ENCODE measurements at regions not wholly inside any gene's neighbourhood (a gene's known extent, or its start where the extent isn't known, plus 50 kb on each side); places are given as distances from the start of the nearest gene placed in this dataset.

DNA sequence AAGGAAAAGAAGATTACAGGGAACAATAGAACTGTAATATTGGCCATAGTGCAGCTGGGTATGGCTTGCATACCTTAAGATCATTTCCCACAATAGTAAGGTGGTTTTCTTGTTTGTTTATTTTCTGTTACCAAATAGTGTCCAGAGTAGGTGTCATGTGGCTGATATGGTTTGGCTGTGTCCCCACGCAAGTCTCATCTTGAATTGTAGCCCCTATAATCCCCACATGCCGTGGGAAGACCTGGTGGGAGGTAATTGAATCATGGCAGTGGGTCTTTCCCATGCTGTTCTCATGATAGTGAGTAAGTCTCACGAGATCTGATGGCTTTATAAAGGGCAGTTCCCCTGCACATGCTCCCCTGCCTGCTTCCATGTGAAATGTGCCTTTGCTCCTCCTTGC is 190.1 kb downstream of the ICOS start:
- no peak for ATAC-seq
- no peak overlapping the region for H3K4me2 ChIP-seq
- FAIRE-seq = no peak

DNA sequence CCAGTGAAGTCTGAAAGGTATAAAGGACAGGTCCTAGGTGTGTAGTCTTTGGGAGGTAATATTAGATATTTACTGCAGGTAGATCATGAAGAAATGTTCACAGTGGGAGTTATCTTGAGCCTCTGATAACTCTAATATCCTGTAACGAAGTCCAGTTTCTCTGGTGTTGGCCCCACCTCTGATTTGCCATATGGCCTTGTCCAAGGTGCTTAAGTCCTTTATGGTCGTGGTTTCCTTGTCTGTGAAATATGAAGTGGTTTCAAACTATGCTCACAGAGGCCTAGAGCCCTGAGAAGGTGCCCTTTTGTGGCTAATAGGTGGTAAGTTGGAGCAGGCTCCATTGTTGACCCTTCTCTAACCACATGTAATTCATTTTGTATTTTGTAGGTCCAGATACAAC is 190.7 kb downstream of the ICOS start:
- no peak overlapping the region for H3K4me2 ChIP-seq
- no peak for ATAC-seq
- DNase-seq (ENCODE audit: low read depth in 1 of 2, low spot score in 1 of 2) = no peak
- ChIA-PET CTCF (no interaction called here), POLR2A (no interaction called here)
- WGBS (ENCODE audit: missing lambda C conversion rate) = 0% methylated on average over 2 of the region's 2 CpGs
- TF ChIP-seq, protein P1, sequence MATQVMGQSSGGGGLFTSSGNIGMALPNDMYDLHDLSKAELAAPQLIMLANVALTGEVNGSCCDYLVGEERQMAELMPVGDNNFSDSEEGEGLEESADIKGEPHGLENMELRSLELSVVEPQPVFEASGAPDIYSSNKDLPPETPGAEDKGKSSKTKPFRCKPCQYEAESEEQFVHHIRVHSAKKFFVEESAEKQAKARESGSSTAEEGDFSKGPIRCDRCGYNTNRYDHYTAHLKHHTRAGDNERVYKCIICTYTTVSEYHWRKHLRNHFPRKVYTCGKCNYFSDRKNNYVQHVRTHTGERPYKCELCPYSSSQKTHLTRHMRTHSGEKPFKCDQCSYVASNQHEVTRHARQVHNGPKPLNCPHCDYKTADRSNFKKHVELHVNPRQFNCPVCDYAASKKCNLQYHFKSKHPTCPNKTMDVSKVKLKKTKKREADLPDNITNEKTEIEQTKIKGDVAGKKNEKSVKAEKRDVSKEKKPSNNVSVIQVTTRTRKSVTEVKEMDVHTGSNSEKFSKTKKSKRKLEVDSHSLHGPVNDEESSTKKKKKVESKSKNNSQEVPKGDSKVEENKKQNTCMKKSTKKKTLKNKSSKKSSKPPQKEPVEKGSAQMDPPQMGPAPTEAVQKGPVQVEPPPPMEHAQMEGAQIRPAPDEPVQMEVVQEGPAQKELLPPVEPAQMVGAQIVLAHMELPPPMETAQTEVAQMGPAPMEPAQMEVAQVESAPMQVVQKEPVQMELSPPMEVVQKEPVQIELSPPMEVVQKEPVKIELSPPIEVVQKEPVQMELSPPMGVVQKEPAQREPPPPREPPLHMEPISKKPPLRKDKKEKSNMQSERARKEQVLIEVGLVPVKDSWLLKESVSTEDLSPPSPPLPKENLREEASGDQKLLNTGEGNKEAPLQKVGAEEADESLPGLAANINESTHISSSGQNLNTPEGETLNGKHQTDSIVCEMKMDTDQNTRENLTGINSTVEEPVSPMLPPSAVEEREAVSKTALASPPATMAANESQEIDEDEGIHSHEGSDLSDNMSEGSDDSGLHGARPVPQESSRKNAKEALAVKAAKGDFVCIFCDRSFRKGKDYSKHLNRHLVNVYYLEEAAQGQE (IDR thresholded peaks at IDR 0.05) = peak; percentile 73
- TF ChIP-seq, protein P2, sequence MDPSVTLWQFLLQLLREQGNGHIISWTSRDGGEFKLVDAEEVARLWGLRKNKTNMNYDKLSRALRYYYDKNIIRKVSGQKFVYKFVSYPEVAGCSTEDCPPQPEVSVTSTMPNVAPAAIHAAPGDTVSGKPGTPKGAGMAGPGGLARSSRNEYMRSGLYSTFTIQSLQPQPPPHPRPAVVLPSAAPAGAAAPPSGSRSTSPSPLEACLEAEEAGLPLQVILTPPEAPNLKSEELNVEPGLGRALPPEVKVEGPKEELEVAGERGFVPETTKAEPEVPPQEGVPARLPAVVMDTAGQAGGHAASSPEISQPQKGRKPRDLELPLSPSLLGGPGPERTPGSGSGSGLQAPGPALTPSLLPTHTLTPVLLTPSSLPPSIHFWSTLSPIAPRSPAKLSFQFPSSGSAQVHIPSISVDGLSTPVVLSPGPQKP (IDR thresholded peaks at IDR 0.05; ENCODE audit: low read depth, low read length) = no peak
- no peak for FAIRE-seq
- H3K4me1 ChIP-seq = no peaks in the 10 kb centered on the region
- H3K4me3 ChIP-seq = no peak overlapping the region
- H3K27ac ChIP-seq = no peak overlapping the region
- H3K9me3 ChIP-seq = no peaks in the 10 kb centered on the region

More for the DNA sequence above, 190.1 kb downstream of the ICOS start:
- TF ChIP-seq RFX5 (IDR thresholded peaks at IDR 0.05) (no peak), MAZ (IDR thresholded peaks at IDR 0.05; ENCODE audit: borderline replicate concordance, low read depth, low read length) (no peak), HOXB5 (CRISPR knock-in tag; IDR thresholded peaks at IDR 0.05) (no peak)
- Histone ChIP-seq H3K27ac (no peak overlapping the region), H3K4me1 (no peaks in the 10 kb centered on the region), H3K9me3 (no peaks in the 10 kb centered on the region), H3K4me3 (no peak overlapping the region)
- 29% methylated on average over 3 of the region's 3 CpGs for WGBS (ENCODE audit: missing lambda C conversion rate)
- no peak for DNase-seq (ENCODE audit: low read depth in 1 of 2, low spot score in 1 of 2)
- ChIA-PET CTCF (no interaction called here), POLR2A (no interaction called here)

DNA sequence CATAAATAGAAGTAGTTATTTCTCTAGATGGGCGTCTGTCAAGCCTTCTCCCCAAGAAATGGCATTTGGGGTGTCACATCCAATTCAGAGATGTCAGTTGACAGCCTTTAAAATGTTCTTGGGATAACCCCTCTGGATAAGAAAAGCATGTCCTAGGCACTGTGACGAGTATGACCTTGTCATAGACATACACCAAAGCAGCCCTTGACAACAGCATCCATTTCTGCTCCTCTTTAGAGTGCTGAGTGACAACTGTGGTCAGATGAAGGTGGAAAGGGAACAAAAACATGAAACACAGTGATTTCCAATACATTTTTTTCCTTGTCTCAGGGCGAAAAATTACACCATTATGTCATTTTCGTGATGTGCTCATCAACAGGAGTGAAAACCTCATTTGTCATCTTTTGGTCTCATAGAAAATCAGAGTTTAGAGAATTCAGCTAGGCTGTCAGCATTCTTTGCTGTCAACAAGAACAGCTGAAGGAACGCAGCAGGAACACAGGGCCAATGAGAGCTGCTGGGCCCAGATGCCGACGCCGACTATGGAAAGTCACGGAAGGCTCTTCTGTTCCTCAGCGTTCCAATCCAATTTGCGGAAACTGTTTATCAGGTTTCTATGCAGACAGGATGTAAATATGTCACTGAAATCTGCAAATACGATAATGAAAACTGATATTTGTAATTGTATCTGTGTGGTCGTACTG is 193.2 kb downstream of the ICOS start:
- CTCF ChIA-PET = no interaction called here
- no peak overlapping the region for H3K4me2 ChIP-seq
- H3K4me3 ChIP-seq = no peak overlapping the region
- TF ChIP-seq JUNB (IDR thresholded peaks at IDR 0.05) = no peak
- no peak for TF ChIP-seq HDAC2 (IDR thresholded peaks at IDR 0.05)
- no peak for TF ChIP-seq JUN (IDR thresholded peaks at IDR 0.05)
- no peak for TF ChIP-seq MYC (IDR thresholded peaks at IDR 0.05; ENCODE audit: borderline replicate concordance, low read length)
- no peak for TF ChIP-seq ZNF302 (CRISPR knock-in tag; IDR thresholded peaks at IDR 0.05)
- no peak for TF ChIP-seq POLR2AphosphoS2 (conservative IDR thresholded peaks at IDR 0.05; ENCODE audit: low read length)
- TF ChIP-seq, protein P3, sequence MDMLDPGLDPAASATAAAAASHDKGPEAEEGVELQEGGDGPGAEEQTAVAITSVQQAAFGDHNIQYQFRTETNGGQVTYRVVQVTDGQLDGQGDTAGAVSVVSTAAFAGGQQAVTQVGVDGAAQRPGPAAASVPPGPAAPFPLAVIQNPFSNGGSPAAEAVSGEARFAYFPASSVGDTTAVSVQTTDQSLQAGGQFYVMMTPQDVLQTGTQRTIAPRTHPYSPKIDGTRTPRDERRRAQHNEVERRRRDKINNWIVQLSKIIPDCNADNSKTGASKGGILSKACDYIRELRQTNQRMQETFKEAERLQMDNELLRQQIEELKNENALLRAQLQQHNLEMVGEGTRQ (IDR thresholded peaks at IDR 0.05) = no peak
- no peak for TF ChIP-seq RFX5 (IDR thresholded peaks at IDR 0.05)
- 46% methylated on average over 13 of the region's 13 CpGs for WGBS (ENCODE audit: missing lambda C conversion rate)
- no peaks in the 10 kb centered on the region for H3K9me3 ChIP-seq
- no peak for DNase-seq (ENCODE audit: low read depth in 1 of 2, low spot score in 1 of 2)
- no peak for ATAC-seq
- FAIRE-seq = no peak
- no peaks in the 10 kb centered on the region for H3K4me1 ChIP-seq
- no peak overlapping the region for H3K27ac ChIP-seq
- POLR2A ChIA-PET = no interaction called here

DNA sequence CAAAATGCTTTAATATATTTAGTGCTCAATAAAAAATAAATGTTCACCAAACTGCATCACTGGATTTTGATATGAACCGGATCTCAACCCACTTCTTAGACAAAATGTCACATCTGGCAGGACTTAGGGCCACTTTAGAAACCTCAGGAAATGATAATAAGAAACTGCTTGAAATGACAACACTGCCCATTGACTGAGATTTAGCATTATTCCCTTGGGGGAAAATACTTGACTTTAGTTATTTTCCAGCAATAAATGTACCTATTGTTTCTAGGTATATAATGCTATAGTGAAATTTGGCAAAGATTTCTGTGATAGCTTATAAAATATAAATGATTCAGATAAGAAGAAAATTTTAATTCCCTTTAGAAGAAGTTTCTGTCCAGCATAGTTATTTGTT is 195.1 kb downstream of the ICOS start:
- Histone ChIP-seq H3K4me3 (no peak overlapping the region), H3K27ac (no peak overlapping the region), H3K4me2 (no peak overlapping the region), H3K9me3 (no peaks in the 10 kb centered on the region), H3K4me1 (no peaks in the 10 kb centered on the region)
- no peak for ATAC-seq
- ChIA-PET POLR2A (no interaction called here), CTCF (no interaction called here)
- WGBS (ENCODE audit: missing lambda C conversion rate) = 21% methylated on average over 1 of the region's 1 CpG
- no peak for DNase-seq (ENCODE audit: low read depth in 1 of 2, low spot score in 1 of 2)
- FAIRE-seq = no peak
- TF ChIP-seq POLR2A (IDR thresholded peaks at IDR 0.05; ENCODE audit: low read length) (no peak), FOXS1 (CRISPR knock-in tag; IDR thresholded peaks at IDR 0.05) (no peak), KDM5A (IDR thresholded peaks at IDR 0.05) (no peak), RARB (CRISPR knock-in tag; IDR thresholded peaks at IDR 0.05) (no peak), TFCP2L1 (CRISPR knock-in tag; IDR thresholded peaks at IDR 0.05) (no peak), ZNF302 (CRISPR knock-in tag; IDR thresholded peaks at IDR 0.05) (no peak), HOXB5 (CRISPR knock-in tag; IDR thresholded peaks at IDR 0.05) (no peak), ZC3H11A (IDR thresholded peaks at IDR 0.05) (no peak), PHF8 (IDR thresholded peaks at IDR 0.05; ENCODE audit: borderline replicate concordance, low read depth) (no peak), NR3C1 (IDR thresholded peaks at IDR 0.05) (no peak), SMC3 (IDR thresholded peaks at IDR 0.05) (no peak), HEYL (CRISPR knock-in tag; IDR thresholded peaks at IDR 0.05) (no peak), CBX2 (IDR thresholded peaks at IDR 0.05; ENCODE audit: borderline replicate concordance, low read depth) (no peak), CBX8 (IDR thresholded peaks at IDR 0.05) (no peak)
- TF ChIP-seq, protein P4, sequence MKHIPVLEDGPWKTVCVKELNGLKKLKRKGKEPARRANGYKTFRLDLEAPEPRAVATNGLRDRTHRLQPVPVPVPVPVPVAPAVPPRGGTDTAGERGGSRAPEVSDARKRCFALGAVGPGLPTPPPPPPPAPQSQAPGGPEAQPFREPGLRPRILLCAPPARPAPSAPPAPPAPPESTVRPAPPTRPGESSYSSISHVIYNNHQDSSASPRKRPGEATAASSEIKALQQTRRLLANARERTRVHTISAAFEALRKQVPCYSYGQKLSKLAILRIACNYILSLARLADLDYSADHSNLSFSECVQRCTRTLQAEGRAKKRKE (CRISPR knock-in tag; IDR thresholded peaks at IDR 0.05; ENCODE audit: low read depth) = no peak
